NCI-H187 (cell line): ENCODE measurements at regions not wholly inside any gene's neighbourhood (a gene's known extent, or its start where the extent isn't known, plus 50 kb on each side); places are given as distances from the start of the nearest gene placed in this dataset.
"Not testable (repeated sequence)": the region's sequence is repeated elsewhere in the genome, so short reads cannot be mapped to it uniquely, and the experiment has no call there.

Experiments
- DNase-seq, 2 experiments: peaks; one replicate each; lab custom pipeline; 2025; lab: John Stamatoyannopoulos, UW

DNA sequence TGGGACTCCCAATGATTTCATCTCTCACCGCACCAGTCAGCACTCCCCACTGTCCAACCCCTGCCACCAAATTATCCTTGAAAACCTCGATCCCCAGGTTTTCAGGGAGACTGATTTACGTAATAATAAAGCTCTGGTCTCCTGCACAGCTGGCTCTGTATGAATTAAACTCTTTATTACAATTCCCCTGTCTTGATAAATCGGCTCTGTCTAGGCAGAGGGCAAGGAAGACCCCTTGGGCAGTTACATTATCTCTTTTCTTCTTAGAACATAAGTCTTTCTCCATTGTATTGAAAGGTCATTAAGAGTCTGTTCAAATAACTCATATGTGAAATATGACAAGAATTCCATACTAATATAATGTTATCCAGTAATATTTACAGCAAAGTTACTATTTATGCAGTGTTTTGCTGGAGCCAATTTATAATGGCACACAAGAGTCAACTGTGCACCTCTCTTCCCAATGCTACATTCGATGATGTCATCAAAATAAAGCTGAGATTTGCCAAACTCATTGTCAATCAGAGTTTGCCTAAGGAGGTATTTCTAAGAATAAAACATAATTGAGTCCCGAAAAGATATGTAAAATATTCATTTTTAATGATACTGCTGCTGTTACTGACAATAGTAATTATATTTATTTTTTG, 1297.2 kb upstream of the LRRTM3 start:
- DNase-seq: no peak

DNA sequence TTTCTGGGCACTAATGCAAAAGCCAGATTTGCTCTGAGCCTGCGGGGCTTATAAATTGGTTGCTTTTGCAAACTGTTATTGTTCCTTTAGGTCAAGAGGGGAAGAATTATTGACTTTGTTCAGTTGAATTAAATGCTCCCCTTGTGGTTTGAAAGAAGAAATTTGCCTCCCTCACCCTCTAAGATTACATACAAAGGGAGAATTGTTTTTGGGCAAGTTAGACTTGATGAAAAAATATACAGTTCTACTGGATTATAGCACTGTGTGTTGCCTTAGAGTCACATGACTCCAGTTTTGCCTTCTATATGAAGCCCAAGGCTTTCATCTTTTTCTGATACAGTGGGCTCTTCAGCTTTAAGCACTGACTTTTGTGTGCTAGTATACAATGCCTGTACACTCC, 1265.8 kb upstream of the LRRTM3 start:
- DNase-seq: no peak

DNA sequence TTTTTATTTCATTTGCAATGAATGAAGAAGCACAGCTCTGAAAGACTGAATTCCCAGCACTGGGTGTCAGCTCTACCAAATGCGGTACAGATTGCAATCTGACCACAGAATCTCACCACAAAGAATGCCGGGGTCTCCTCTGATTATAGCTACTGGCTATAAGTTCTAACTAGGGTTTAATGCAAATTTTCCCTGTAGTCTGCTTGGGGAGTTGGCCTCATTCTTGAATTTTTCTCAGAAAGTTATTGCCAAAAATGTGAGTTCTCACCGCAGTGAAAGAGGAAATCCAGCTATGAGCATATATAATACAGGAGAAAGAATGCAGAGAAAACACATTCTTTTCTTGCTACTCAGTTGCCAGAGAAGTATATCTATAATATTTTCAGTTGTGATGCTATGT, 1255.7 kb upstream of the LRRTM3 start:
- DNase-seq: no peak

DNA sequence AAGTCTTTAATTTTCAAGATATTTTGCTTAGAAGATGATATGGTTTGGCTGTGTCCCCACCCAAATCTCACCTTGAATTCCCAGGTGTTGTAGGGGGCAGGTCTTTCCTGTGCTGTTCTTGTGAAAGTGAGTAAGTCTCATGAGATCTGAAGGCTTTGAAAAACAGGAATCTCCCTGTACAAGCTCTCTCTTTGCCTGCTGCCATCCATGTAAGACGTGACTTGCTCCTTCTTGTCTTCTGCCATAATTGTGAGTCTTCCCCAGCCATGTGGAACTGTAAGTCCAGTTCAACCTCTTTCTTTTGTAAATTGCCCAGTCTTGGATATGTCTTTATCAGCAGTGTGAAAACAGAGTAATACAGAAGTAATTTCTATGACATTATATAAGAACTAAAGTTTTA, 1255.2 kb upstream of the LRRTM3 start:
- not testable (repeated sequence) for DNase-seq

DNA sequence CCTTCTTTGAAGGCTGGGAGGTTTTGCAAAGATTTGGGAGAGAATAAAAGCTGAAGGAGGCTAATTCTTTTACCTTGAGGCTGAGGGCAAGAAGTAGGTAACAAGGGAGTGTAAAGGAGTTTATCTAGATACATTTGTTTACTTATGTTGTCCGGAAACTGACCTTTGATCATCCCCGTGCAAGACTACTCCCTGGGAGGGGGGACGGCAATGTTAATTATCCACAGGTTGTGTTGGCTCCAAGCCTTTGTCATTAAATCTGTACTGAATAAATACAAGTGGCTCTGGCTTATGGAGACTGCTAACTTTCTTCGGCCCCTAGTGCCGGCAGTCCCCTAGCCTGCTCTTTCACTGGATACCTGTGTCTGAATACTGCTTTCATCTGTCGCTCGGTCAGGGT, 1250.6 kb upstream of the LRRTM3 start:
- no peak for DNase-seq

DNA sequence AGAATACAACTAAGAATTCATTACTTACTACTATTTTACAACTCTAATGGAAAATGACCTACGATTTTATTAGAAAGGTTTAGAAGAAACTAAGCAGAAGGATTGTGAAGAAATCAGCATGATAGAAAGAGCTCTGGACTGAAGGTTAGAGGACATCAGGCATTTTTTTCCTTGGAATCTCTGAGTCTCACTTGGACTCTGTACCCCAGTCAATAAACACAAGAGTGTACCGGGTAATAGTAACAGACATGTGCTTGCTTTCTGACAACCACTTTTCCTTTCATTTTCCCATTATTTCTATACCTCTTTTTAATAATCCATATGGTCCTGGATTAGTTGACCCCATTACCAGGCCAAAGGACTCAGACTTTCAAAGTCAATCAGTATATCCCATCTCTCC, 1240.9 kb upstream of the LRRTM3 start:
- no peak for DNase-seq

DNA sequence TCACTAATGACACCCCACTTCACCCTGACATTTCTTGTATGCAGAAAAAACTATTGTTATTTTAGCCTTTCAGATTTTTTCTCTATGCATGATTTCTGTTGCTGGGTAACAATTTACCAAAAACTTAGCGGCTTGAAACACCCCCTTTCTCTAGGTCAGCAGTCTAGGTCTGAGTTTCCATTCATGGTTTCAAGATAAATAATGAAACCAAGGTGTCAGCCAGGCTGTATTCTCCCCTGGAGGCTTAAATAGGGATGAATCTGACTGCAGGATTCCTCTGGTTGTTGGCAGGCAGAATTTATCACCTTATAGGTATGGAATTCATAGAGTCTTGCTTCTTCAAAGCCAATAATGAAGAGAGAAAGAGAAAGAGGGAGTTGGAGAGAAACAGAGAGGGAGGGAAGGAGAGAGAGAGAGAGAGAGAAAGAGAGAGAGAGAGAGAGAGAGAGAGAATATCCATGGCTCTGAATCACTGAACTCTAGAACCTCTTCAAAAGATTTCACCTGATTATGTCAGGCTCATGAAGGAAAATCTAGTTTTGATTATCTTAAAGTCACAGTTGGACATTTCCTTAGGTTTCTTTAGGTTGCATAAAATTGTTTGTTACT, 1224.6 kb upstream of the LRRTM3 start:
- no peak for DNase-seq

DNA sequence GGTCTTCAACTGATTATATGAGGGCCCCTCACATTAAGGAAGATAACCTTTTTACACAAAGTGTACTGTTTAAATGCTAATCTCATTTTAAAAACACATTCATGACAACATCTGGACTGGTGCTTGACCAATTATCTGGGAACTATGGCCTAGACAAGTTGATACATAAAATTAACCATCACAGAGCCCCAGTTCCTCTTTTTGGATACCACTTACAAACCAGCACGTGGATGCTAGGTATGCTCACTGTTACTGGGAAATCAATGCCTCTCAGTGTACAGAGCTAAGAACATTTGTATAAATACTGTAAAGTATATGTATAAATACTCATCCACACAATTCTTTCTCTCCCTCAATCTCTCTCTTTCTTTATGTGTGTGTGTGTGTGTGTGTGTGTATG, 1217.8 kb upstream of the LRRTM3 start:
- DNase-seq: no peak

DNA sequence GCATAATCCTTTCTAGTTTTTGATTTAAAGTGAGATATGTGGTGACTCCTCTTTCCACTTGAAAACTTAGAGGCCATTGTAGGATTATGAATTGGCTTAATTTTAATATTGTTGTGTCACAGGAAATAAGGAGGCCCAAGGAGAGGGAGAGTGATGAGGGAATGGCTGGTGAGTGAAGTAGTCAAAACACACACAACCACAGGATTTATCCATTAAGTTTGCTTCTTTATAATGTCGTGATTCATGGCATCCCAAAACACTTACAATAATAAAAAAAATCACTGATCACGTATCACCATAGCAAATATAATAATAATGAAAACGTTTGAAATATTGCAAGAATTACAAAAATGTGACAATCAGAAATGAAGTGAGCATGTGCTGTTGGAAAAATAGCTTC, 1215.5 kb upstream of the LRRTM3 start:
- no peak for DNase-seq

DNA sequence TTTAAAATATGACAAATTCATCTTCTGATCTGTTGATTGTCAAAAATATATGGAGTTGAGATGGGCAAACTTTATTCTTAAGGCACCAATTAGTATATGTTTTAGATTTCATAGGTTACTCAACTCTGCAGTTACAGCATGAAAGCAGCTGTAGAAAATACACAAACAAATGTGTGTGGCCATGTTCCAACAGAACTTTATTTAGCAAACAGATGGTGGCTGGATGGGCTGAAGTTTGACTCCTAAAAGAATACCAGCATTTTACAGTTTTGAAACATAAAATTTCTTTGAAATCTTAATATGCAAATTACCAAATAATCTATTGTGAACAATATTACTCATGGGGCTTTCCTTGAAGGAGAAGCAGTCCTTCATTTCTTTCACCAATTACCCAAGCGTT, 1206.0 kb upstream of the LRRTM3 start:
- DNase-seq: no peak

DNA sequence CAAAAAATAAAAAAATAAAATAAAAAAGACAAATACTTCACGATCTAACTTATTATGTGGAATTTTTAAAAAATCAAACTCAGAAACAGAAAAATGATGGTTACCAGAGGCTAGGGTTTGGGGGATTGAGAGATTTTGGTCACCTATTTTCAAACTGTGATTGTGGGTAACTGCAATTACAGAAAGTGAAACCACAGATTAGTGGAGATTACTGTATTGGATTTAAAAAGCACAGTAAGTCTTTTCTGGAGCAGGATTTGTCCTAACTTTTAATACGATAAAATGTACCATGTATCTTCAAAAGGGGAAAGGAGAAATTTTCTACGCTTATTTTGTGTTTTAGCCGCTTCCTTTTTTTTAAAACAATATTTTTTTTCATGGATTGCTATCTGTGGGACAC, 1204.9 kb upstream of the LRRTM3 start:
- no peak for DNase-seq

DNA sequence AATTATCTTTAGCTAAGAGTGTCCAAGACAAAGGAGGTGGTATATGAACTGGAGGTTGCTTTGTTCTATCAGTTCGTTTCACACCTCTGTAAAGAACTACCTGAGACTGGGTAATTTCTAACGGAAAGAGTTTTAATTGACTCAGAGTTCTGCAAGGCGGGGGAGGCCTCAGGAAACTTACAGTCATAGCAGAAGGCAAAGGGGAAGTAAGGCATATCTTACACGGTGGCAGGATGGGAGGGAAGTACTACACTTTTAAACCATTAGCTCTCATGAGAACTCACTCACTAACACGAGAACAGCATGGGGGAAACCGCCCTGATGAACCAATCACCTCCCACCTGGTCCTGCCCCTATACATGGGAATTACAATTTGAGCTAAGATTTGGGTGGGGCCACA, 1202.3 kb upstream of the LRRTM3 start:
- no peak for DNase-seq

DNA sequence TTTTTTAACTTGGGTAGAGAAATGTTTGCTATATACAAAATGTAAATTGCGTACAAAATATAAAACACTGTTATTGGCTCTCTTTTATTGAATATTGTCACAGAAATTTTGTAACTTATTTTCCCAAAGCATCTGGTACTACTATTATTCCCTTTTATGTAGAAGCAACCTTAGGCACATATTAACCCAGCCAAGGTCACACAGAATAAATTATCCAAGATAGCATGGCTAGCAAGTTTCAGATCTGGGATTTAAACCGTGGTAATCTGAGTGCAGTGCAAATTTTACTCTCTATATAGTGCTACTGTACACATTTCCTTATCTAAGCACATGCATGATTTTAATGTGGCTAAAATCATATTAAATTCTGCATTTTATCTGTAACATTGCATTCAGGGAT, 1190.5 kb upstream of the LRRTM3 start:
- DNase-seq: no peak

DNA sequence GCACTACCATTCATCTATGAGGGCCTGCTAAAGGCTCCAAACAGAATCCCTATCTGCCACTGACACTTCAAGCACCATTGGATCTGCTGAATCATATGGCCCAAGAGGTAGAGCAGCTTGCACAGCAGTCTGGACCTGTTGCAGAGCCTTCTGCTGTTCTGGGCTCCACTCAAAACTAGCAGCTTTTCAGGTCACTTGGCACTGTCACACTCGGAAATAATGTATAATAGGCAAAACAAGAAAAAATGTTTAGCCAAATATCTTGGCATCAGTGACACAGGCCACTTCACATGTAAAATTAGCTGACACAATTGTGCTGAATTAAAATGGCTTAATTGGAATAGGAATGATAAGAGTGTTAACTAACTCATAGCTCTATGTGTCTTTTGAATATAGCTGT, 1182.9 kb upstream of the LRRTM3 start:
- DNase-seq: no peak

DNA sequence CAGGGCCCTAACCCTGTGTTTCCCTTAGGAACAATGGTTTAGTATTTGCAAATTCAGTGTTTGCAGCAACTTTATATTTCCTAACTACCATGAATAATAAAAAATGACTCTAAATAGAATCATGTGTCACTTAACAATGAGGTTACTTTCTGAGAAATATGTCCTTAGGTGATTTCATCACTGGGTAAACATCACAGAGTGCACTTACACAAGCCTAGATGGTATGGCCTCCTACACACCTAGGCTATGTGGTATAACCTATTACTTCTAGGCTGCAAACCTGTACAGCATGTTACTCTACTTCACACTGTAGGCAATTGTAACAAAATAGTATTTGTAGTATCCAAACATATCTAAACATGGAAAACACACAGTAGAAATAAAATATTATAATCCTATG, 1174.6 kb upstream of the LRRTM3 start:
- no peak for DNase-seq

DNA sequence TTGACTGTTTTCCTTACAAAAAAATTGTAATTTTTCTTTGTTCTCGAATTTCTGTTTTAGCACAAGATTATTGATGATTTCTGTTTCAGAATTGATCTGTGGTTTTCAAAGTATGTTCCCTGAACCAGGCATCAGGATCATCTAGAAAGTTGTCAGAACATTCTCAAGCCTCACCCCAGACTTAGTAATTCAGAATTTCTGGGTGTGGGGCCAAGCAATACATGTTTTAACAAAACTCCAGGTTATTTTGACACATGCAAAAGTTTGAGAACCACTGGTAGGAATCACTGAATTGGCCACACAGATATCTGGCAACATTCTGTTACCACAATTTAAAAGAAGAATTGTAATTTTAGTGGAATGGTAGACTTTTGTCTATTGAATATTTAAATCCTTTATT, 1173.9 kb upstream of the LRRTM3 start:
- DNase-seq: no peak

DNA sequence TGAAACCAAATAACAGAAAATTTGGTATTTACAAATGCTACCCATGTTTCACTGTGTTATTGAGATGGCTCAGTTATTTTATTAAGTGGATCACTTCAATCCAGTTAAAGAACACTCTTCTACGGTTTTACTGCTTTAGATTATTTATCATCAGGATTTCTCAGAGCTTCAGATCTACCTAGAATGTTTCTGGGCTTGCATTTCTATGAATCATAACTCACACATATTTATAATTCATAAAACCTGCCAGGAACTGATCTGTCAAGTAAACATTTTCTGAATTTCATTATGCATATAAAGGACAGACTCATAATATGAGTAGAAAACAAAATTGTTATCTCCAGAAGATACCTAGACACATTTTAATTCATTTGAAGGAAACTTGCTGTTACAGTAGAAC, 1172.3 kb upstream of the LRRTM3 start:
- no peak for DNase-seq

DNA sequence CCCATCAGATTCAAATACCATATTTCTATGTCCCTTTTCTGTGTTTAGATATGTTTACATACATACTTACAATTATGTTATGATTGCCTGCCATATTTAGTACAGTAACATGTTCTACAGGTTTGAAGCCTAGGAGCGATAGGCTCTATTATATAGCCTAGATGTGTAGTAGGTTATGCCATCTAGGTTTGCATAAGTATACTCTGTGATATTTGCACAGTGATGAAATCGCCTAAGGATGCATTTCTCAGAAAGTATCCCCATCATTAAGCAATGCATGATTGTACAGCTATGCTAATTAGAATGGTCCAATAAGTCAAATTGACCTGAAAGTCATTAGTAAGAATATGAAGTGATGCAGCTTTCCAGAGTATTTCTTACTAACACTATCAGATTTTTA, 1171.7 kb upstream of the LRRTM3 start:
- no peak for DNase-seq

DNA sequence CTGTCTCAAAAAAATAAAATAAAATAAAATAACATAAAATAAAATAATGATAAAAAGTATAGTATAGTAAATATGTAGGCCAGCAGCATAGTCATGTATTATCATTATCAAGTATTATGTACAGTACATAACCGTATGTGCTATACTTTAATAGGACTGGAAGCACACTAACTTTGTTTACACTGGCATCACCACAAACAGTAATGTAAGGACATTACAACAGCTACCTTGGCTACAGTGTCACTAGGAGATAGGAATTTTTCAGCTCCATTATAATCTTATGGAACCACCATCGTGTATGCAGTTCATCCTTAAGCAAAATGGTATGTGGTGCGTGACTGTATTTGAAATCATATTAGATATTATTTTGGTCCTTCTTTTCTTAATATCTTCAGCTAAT, 1163.5 kb upstream of the LRRTM3 start:
- no peak for DNase-seq

DNA sequence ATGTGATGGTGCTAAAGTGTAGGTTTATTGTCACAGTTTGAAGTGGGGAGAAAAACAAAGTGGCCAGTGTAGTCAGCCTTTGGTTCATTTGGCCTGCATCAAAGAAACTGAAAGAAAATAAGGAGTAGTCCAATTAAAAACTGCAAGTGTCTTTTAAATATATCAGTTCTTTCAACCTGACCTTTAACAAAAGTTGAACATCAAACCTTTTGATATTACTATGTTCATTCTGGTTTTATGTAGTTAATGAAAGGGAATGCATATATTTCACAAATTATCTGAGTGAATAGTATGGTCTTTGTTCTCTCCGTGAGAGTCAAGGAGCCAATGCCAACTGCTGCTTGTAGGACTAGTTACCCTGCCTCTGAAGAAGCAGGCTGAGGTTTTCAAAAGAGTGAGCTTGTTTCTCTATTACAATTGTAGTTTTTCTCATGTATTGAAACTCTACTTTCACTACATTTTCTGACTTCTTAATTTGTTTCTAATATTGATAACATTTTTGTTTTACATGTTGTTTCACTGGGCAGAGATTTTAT, 1160.8 kb upstream of the LRRTM3 start:
- no peak for DNase-seq

DNA sequence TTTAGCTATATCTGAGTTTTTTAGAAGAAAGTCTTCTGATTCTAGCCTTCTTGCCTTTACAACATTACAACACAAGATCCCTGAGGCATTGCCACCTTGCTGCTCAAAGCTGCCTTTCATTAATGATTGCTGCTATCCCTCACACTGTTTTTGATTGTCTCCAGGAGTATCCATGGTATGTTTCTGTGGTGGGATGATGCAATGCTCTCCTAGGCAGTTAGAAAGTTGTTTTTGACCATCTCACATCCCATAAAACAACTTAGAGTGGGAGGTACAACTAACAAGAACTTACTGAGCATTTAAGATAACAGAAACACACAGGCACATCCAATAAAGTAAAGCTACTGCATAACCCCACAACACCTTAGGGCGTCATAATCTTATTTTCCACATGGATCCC, 1156.0 kb upstream of the LRRTM3 start:
- DNase-seq: no peak

DNA sequence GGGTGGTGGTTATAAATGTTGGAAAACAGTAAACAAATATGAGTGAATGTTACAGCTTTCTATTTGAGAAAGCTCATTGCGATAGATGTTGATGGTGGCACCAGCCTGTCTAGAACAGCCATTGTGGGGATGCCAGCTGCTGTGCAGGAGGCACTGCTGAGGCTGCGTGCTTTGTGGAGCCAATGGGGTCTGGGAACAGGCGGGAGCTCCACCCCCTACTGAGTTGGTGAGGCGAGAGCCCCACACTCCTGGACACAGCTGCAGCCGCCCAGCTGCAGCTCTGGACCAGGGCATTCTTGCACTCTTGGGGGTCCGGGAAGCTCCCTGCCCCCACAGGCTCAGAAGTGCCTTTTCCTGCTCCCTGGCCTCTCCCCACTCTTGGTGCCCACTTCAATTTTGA, 1147.1 kb upstream of the LRRTM3 start:
- no peak for DNase-seq

DNA sequence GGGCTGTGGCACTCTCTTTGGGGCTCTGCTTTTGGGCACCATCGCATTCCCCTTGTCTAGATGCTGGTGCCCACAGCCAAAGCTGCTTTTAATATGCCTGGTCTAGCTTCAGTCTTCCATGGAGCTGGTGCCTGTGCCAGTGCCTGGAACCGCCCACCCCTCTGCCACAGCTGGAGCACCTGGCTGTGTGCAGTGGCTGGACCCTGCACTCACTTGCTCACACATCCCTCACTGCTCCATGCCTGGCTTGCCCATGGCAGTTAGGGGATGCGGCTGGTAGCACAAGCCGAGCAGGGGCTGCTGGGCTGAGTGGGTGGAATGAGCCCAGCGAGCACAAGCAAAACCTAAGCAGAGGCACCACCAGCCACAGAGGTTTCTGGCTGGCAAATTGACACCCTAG, 1145.9 kb upstream of the LRRTM3 start:
- DNase-seq: no peak

DNA sequence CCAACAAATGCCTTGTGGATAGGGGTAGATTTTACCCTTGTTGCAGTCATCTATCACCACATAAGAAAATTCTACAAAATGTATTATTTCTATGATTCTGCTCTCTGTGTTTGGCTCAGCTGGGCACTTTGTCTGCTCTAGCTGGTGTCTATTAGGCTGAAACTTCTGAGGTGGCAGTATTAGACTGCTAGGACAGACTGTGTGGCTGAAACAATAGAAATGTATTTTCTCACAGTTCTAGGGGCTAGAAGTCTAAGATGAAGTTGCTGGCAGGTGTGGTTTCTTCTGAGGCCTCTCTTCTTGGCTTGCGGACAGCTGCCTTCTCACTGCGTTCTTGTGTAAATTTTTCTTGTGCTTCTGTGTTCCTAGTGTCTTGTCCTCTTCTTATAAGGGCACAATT, 1139.6 kb upstream of the LRRTM3 start:
- no peak for DNase-seq
